SU-DHL-6 (cell line): ENCODE measurements at regions not wholly inside any gene's neighbourhood (a gene's known extent, or its start where the extent isn't known, plus 50 kb on each side); places are given as distances from the start of the nearest gene placed in this dataset.

Source experiments
- CTCF ChIP-seq: fragments of 200-600 bp; sonication (generic); IDR thresholded peaks from one replicate; pipeline ENCODE4 v1.5.1; 2017; ENCODE audit warnings: antibody characterized with exemption, mild to moderate bottlenecking, low read length, moderate library complexity; ENCODE audit not compliant: insufficient read depth, poor library complexity, severe bottlenecking
- EZH2phosphoT487 ChIP-seq: fragments of 200-600 bp; sonication (generic), shearing (Covaris generic); conservative IDR thresholded peaks from 2 replicates; pipeline ENCODE4 v1.6.1; 2018; ENCODE audit warnings: mild to moderate bottlenecking, antibody characterized with exemption, low read length, moderate library complexity, mixed read lengths

- TF ChIP-seq CTCF (no peak), EZH2phosphoT487 (no peak)
These were observed 881.0 kb downstream of the AMY1C start for GRCh38 chr1:104630567-104631149.
